Activated naive CD8-positive, alpha-beta T cell treated with anti-CD3 and anti-CD28 coated beads, Interleukin-2, amount 50 U/mL, for 24 hours (primary cell): ENCODE measurements at regions not wholly inside any gene's neighbourhood (a gene's known extent, or its start where the extent isn't known, plus 50 kb on each side); places are given as distances from the start of the nearest gene placed in this dataset.
A peak's percentile ranks its signal among the peaks of the same experiment; 100 is the strongest.

Source experiments
- ATAC-seq: fragments of 150-1000 bp; cut with Tn5 transposase; one replicate; pipeline ENCODE4 v1.10.0; 2021
- DNase-seq: peaks from one replicate; pipeline ENCODE4 v3.0.0; 2021
- H3K27ac Mint-ChIP-seq: one replicate; pipeline ENCODE4 v1.8.0; 2021; ENCODE audit warnings: mild to moderate bottlenecking, mixed read lengths
- H3K27me3 Mint-ChIP-seq: one replicate; pipeline ENCODE4 v1.8.0; 2021; ENCODE audit warnings: mixed read lengths
- H3K36me3 Mint-ChIP-seq: one replicate; pipeline ENCODE4 v1.8.0; 2021; ENCODE audit warnings: low read depth, mixed read lengths
- H3K4me1 Mint-ChIP-seq: one replicate; pipeline ENCODE4 v1.8.0; 2021; ENCODE audit warnings: mixed read lengths
- H3K4me3 Mint-ChIP-seq: one replicate; pipeline ENCODE4 v1.8.0; 2021; ENCODE audit warnings: mild to moderate bottlenecking, moderate library complexity, mixed read lengths
- H3K9me3 Mint-ChIP-seq: one replicate; pipeline ENCODE4 v1.8.0; 2021; ENCODE audit warnings: mixed read lengths

- Mint-ChIP-seq H3K4me1 (no peaks in the 10 kb centered on the region), H3K27me3 (no peaks in the 10 kb centered on the region), H3K9me3 (peaks cover 5% of the 10 kb centered on the region), H3K36me3 (no peaks in the 10 kb centered on the region), H3K4me3 (no peak overlapping the region), H3K27ac (no peak overlapping the region)
- ATAC-seq (no peak), DNase-seq (no peak)
Observed at GRCh38 chr5:125315306-125315705, 568.9 kb upstream of the ZNF608 start.

GRCh38 chr5:125316391-125316790, 570.0 kb upstream of the ZNF608 start:
- Mint-ChIP-seq H3K9me3 (peaks cover 9% of the 10 kb centered on the region), H3K4me1 (no peaks in the 10 kb centered on the region), H3K27me3 (no peaks in the 10 kb centered on the region), H3K4me3 (no peak overlapping the region), H3K36me3 (no peaks in the 10 kb centered on the region), H3K27ac (no peak overlapping the region)
- ATAC-seq (no peak), DNase-seq (no peak)

GRCh38 chr5:125316915-125317535, 570.6 kb upstream of the ZNF608 start:
- no peaks in the 10 kb centered on the region for H3K4me1 Mint-ChIP-seq

GRCh38 chr5:125317536-125317995, 571.1 kb upstream of the ZNF608 start:
- Mint-ChIP-seq H3K9me3 (peaks cover 9% of the 10 kb centered on the region), H3K27ac (no peak overlapping the region), H3K27me3 (no peaks in the 10 kb centered on the region), H3K4me1 (no peaks in the 10 kb centered on the region), H3K4me3 (no peak overlapping the region), H3K36me3 (no peaks in the 10 kb centered on the region)
- DNase-seq (no peak), ATAC-seq (no peak)

More at GRCh38 chr5:125316915-125317535, 570.6 kb upstream of the ZNF608 start:
- ATAC-seq (no peak), DNase-seq (no peak)
- Mint-ChIP-seq H3K27ac (no peak overlapping the region), H3K4me3 (no peak overlapping the region), H3K9me3 (peaks cover 9% of the 10 kb centered on the region), H3K36me3 (no peaks in the 10 kb centered on the region), H3K27me3 (no peaks in the 10 kb centered on the region)

GRCh38 chr5:125321654-125322053, 575.2 kb upstream of the ZNF608 start:
- Mint-ChIP-seq H3K4me1 (no peaks in the 10 kb centered on the region), H3K27ac (no peak overlapping the region), H3K9me3 (peaks cover 14% of the 10 kb centered on the region), H3K4me3 (no peak overlapping the region), H3K36me3 (no peaks in the 10 kb centered on the region), H3K27me3 (no peaks in the 10 kb centered on the region)
- DNase-seq (no peak), ATAC-seq (no peak)

- ATAC-seq = no peak
- Mint-ChIP-seq H3K4me1 (no peaks in the 10 kb centered on the region), H3K27ac (no peak overlapping the region), H3K4me3 (no peak overlapping the region), H3K27me3 (no peaks in the 10 kb centered on the region), H3K9me3 (peaks cover 22% of the 10 kb centered on the region), H3K36me3 (no peaks in the 10 kb centered on the region)
- DNase-seq = no peak
Observed at GRCh38 chr5:125323613-125324012, 577.2 kb upstream of the ZNF608 start.

GRCh38 chr5:125325488-125326149, 579.2 kb upstream of the ZNF608 start:
- H3K9me3 Mint-ChIP-seq = peaks cover 17% of the 10 kb centered on the region
- H3K4me1 Mint-ChIP-seq = no peaks in the 10 kb centered on the region
- H3K4me3 Mint-ChIP-seq = no peak overlapping the region
- H3K27ac Mint-ChIP-seq = no peak overlapping the region
- DNase-seq = no peak
- no peaks in the 10 kb centered on the region for H3K36me3 Mint-ChIP-seq
- ATAC-seq = no peak
- no peaks in the 10 kb centered on the region for H3K27me3 Mint-ChIP-seq

- Mint-ChIP-seq H3K27ac (no peak overlapping the region), H3K4me1 (no peaks in the 10 kb centered on the region), H3K27me3 (no peaks in the 10 kb centered on the region), H3K9me3 (peaks cover 14% of the 10 kb centered on the region), H3K4me3 (no peak overlapping the region), H3K36me3 (no peaks in the 10 kb centered on the region)
- no peak for DNase-seq
- no peak for ATAC-seq
Observed at GRCh38 chr5:125326150-125326510, 579.7 kb upstream of the ZNF608 start.

- Mint-ChIP-seq H3K9me3 (peaks cover 13% of the 10 kb centered on the region), H3K27ac (no peak overlapping the region), H3K4me1 (no peaks in the 10 kb centered on the region), H3K27me3 (no peaks in the 10 kb centered on the region), H3K4me3 (no peak overlapping the region), H3K36me3 (no peaks in the 10 kb centered on the region)
- ATAC-seq (no peak), DNase-seq (no peak)
Observed at GRCh38 chr5:125327676-125328075, 581.2 kb upstream of the ZNF608 start.

- peaks cover 4% of the 10 kb centered on the region for H3K4me1 Mint-ChIP-seq
- peaks cover 6% of the 10 kb centered on the region for H3K9me3 Mint-ChIP-seq
- H3K27me3 Mint-ChIP-seq = no peaks in the 10 kb centered on the region
- no peak for ATAC-seq
- H3K4me3 Mint-ChIP-seq = no peak overlapping the region
- H3K27ac Mint-ChIP-seq = no peak overlapping the region
- no peaks in the 10 kb centered on the region for H3K36me3 Mint-ChIP-seq
- no peak for DNase-seq
Observed at GRCh38 chr5:125331987-125332598, 585.7 kb upstream of the ZNF608 start.

GRCh38 chr5:125333416-125333815, 587.0 kb upstream of the ZNF608 start:
- Mint-ChIP-seq H3K9me3 (no peaks in the 10 kb centered on the region), H3K4me1 (peaks cover 6% of the 10 kb centered on the region), H3K27me3 (no peaks in the 10 kb centered on the region), H3K27ac (no peak overlapping the region), H3K4me3 (no peak overlapping the region), H3K36me3 (no peaks in the 10 kb centered on the region)
- DNase-seq = no peak
- ATAC-seq = no peak

- Mint-ChIP-seq H3K27ac (no peak overlapping the region), H3K27me3 (no peaks in the 10 kb centered on the region), H3K36me3 (no peaks in the 10 kb centered on the region), H3K4me3 (no peak overlapping the region), H3K4me1 (peaks cover 9% of the 10 kb centered on the region), H3K9me3 (no peaks in the 10 kb centered on the region)
- DNase-seq (no peak), ATAC-seq (peak; percentile 59)
Observed at GRCh38 chr5:125336401-125336800, 590.0 kb upstream of the ZNF608 start.

- H3K9me3 Mint-ChIP-seq = peaks cover 3% of the 10 kb centered on the region
- peaks cover 9% of the 10 kb centered on the region for H3K4me1 Mint-ChIP-seq
- no peak overlapping the region for H3K27ac Mint-ChIP-seq
- no peaks in the 10 kb centered on the region for H3K36me3 Mint-ChIP-seq
- no peak for DNase-seq
- H3K4me3 Mint-ChIP-seq = no peak overlapping the region
- H3K27me3 Mint-ChIP-seq = no peaks in the 10 kb centered on the region
- no peak for ATAC-seq
Observed at GRCh38 chr5:125337294-125337693, 590.9 kb upstream of the ZNF608 start.

- no peak for ATAC-seq
Observed at GRCh38 chr5:125338440-125339174, 592.2 kb upstream of the ZNF608 start.

GRCh38 chr5:125341436-125341835, 595.0 kb upstream of the ZNF608 start:
- Mint-ChIP-seq H3K27ac (no peak overlapping the region), H3K4me1 (peaks cover 9% of the 10 kb centered on the region), H3K4me3 (no peak overlapping the region), H3K9me3 (peaks cover 8% of the 10 kb centered on the region), H3K36me3 (no peaks in the 10 kb centered on the region), H3K27me3 (no peaks in the 10 kb centered on the region)
- no peak for DNase-seq
- no peak for ATAC-seq

More at GRCh38 chr5:125338440-125339174, 592.2 kb upstream of the ZNF608 start:
- Mint-ChIP-seq H3K4me3 (no peak overlapping the region), H3K27me3 (no peaks in the 10 kb centered on the region), H3K36me3 (no peaks in the 10 kb centered on the region), H3K4me1 (peaks cover 9% of the 10 kb centered on the region), H3K27ac (no peak overlapping the region), H3K9me3 (peaks cover 8% of the 10 kb centered on the region)
- DNase-seq = no peak
